ENCODE measurements at regions not wholly inside any gene's neighbourhood (a gene's known extent, or its start where the extent isn't known, plus 50 kb on each side); places are given as distances from the start of the nearest gene placed in this dataset.

DNA sequence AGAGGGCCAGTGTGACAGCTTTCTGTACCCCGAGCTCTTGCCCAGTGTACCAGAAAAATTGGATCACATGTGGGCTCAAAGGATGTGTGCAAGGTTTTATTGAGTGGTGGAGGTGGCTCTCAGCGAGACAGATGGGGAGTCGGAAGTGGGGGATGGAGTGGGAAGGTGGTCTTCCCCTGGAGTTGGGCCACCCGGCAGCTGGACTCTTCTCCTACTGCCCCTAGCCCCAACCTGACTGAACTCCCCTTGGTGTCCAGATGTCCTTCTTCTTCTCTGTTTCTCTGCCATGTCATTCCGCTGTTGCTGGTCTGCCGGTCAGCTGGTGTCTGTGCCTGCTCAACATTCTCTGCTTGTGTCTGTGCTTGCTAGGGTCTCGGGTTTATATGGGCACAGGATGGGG lies 217.9 kb downstream of the RRAGC start:
- TF ChIP-seq MXI1 (conservative IDR thresholded peaks at IDR 0.05; ENCODE audit: poor library complexity, severe bottlenecking) (no peak), EZH2 (IDR thresholded peaks at IDR 0.05; ENCODE audit: borderline replicate concordance, insufficient read depth, low read length, poor library complexity, severe bottlenecking) (no peak)

All from neural cell (in vitro differentiated cells).